GM21360 (cell line): ENCODE measurements at regions not wholly inside any gene's neighbourhood (a gene's known extent, or its start where the extent isn't known, plus 50 kb on each side); places are given as distances from the start of the nearest gene placed in this dataset.

Source experiments
- ATAC-seq: cut with Tn5 transposase; IDR thresholded peaks from one replicate; pipeline ENCODE4 v1.9.1; 2021; ENCODE audit warnings: mild to moderate bottlenecking, moderate library complexity; ENCODE audit not compliant: unreplicated experiment

- ATAC-seq: no peak
These were observed 1277.1 kb upstream of the AUTS2 start for GRCh38 chr7:68321076-68321639.

DNA sequence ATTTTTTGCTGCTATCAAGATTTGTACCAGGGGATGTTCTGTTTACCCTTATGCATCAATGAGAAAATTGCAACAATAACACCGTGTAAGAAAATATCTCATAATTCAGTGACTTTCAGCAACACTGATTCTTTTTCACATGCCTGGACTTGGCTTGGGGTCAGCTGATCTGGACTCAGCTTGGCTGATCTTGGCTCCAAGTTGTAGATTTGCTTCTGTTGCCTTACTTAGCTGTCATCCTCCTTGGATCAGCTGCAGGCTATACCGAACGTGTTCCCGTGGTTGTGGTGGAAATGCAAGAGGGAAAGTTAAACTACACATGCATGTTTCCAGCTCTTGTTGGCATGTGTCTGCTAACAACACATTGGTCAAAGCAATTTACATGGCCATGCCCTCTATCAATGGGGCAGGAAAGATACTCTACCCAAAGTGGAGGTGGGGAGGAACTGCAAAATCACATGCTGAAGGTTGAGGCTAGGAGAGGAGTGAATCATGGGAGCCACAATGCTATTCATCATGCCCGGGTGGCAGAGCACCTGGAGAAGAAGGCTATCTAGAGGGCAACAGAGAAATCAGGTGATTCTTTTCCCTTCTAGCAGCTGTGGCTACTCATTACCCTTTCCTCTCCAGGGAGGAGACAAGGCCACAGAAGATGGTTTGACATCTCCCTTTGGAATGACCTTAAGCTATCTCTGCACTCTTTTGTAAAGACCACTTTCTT is 1276.3 kb upstream of the AUTS2 start:
- ATAC-seq: no peak

GRCh38 chr7:68324621-68325020 is 1273.7 kb upstream of the AUTS2 start:
- no peak for ATAC-seq

GRCh38 chr7:68334216-68334615 is 1264.1 kb upstream of the AUTS2 start:
- ATAC-seq: no peak

DNA sequence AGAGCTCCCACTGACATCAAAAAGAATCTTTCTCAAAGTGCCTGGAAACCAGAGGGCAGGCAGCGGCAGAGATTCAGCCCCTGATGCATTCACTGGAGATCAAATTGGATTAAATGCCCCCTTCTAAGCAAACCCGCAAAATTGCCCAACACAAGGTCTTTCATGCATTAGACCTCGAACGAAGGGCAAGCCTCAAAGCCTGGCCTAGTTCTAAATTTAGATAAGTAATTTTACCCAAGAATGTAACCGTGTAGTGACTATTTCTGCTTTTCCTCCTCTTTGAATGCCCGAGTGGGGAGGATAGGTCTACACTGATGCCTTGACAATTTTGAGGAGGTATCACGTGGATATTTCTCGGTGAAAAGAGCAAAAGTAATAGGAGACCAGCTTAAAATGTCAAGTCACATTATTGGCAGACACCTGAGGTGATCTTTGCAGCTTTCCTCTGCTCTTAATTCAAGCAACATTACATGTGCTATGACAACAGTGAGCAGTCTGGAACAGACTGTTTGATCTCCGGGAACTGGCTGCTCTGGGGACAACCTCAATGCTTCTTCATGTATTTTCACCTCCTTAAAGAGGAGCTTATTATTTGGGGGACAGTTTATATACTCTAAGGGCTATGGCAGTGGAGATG is 1263.5 kb upstream of the AUTS2 start:
- ATAC-seq: no peak

- ATAC-seq: no peak
These were observed 1261.7 kb upstream of the AUTS2 start for GRCh38 chr7:68336594-68336993.

- ATAC-seq: no peak
These were observed 1249.9 kb upstream of the AUTS2 start for GRCh38 chr7:68348401-68348800.

GRCh38 chr7:68362745-68363518 is 1235.3 kb upstream of the AUTS2 start:
- no peak for ATAC-seq

DNA sequence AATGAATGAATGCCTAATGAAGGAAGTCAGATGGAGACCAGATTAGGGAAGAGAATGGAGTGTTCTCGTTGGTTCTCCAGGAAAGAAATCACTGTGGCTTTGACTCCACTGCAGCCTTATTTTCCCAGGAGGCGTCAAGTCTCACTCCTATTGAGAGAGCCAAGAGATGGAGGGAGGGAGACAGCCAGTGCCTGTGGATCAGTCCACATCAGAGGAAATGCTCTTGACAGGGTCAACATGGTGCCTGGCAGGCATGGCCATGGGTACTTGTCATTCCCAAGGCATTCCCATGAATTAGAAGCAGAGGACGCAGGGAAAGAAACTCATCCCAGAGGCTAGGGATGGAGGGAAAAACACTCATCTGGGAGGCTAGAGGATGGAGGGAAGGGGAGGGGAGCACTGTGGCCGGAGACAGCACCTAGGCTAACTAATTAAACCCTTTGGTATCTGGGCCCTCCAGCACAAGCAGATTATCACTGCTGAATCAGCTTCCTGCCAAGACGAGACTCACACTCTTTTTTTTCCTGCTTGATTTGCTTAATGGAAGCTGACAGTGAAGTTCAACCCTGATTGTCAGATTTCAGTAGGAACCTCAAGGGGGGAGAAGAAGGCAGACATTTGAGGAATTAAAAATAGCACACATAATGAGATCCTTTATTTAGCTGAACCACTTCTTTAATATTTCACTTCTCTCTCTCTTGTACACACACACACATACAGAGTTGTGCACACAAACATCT is 1233.2 kb upstream of the AUTS2 start:
- no peak for ATAC-seq

DNA sequence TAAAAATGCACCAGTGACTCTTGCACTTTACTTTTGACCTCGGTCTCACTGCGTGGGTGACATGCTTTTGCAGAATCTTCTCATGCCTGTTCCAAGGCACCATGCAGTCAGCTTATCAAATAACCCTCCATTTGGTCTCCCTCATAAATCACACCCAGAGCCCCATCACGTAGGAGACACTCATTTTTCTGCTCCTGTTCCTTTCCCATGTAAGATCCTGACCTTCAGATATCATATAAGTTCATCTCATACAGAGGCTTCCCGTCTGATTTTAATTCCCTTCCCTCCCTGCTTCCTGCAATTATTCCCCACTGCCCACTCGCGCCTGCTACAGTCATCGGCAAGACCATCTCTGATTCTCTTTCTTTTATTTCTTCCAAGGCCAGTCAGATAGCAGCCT is 1226.3 kb upstream of the AUTS2 start:
- no peak for ATAC-seq

GRCh38 chr7:68376131-68376661 is 1222.1 kb upstream of the AUTS2 start:
- ATAC-seq: no peak

GRCh38 chr7:68381731-68382130 is 1216.5 kb upstream of the AUTS2 start:
- no peak for ATAC-seq

- ATAC-seq: no peak
These were observed 1213.7 kb upstream of the AUTS2 start for GRCh38 chr7:68384581-68384980.

- no peak for ATAC-seq
These were observed 1205.2 kb upstream of the AUTS2 start for GRCh38 chr7:68393051-68393450.

DNA sequence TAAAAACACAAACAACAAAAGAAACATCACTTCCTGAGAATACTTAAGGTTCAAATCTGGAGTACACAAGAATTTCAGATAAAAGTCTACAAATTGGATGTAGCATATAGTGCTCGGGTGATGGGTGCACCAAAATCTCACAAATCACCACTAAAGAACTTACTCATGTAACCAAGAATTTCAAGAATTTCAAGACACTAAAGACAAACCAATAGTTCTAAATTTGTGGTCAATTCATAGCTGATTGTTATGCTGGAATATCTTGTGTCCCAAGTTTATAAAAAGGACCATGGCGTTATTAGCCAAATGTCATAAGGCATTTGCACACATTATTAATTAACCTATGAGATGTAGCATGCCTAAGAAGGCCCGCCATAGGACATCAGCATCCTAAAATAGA is 1204.1 kb upstream of the AUTS2 start:
- ATAC-seq: no peak

DNA sequence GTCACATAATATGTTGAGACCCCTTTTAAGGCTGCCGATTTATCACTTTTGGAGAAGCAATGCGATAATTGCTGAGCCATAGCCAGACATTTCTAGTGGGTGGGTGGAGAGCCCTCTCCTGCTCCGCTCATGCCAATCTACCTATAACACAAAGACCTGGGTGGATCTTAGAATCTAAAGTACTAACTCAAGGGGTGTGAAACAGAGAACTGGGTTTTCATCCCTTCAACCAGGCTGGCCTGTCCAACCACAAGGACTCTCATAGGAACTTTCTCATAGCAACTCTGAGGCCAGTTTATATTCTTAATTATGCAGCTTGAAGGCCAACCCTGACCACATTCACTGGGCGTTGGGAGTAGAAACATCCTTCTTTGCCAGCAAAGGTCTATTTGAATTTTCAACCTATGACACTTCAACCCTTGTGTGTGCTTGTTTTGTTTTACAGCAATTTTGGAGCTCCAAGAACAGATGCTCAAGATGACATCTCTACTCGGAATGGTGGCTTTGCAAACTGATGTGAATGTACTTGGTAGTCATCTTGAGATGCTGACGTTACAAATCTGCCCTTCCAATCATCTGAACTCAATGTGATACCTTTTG is 1198.2 kb upstream of the AUTS2 start:
- no peak for ATAC-seq

GRCh38 chr7:68400783-68401182 is 1197.5 kb upstream of the AUTS2 start:
- ATAC-seq: no peak

- no peak for ATAC-seq
These were observed 1197.0 kb upstream of the AUTS2 start for GRCh38 chr7:68401313-68401712.

DNA sequence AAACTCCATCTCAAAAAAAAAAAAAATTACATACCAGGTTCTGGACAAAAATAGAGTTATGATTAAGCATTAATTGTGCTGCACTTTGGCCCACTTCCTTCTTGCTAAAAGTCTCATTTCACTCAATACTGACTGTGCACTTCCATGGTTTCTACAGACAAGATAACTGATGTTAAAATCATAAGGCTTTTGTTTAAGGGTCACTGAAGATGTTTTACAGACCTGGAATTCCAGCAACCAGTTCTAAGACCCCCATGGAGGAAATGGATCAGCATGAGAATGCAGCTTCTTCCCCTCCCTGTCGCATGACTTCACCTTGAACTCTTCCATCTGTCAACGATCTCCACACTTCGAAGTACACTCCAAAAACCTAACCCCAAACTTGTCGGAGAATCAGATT is 1191.8 kb upstream of the AUTS2 start:
- ATAC-seq: no peak

- no peak for ATAC-seq
These were observed 1190.8 kb upstream of the AUTS2 start for GRCh38 chr7:68407460-68407859.
